PC-9 (cell line): ENCODE measurements at regions not wholly inside any gene's neighbourhood (a gene's known extent, or its start where the extent isn't known, plus 50 kb on each side); places are given as distances from the start of the nearest gene placed in this dataset.

Source experiments
- BruUV-seq: library from RNA; stranded (reverse); fragments of 400-500 nt; replicated peaks from 2 replicates; lab custom pipeline; 2021; lab: Mats Ljungman, UMichigan
- CTCF ChIA-PET: fragments of 300-600 bp; sonication (Branson Sonifier 250); formaldehyde crosslinking; loops from one replicate; lab custom pipeline; 2022; ENCODE audit warnings: antibody characterized with exemption; lab: Charles Lee
- POLR2A ChIA-PET: fragments of 300-600 bp; sonication (Branson Sonifier 250); formaldehyde crosslinking; loops from one replicate; lab custom pipeline; 2022; ENCODE audit warnings: antibody characterized with exemption; ENCODE audit not compliant: unreplicated experiment; lab: Charles Lee
- DNase-seq, 2 experiments: peaks; one replicate each; pipeline versions ENCODE4 v3.0.0 to v3.0.0-alpha.2; 2015 to 2022; ENCODE audit warnings: mixed read lengths in 1 of 2
- H2AFZ ChIP-seq: fragments of 200-600 bp; sonication (generic); 2 replicates; pipeline ENCODE4 v1.8.1; 2017; ENCODE audit warnings: antibody characterized with exemption
- H3F3A ChIP-seq: fragments of 200-600 bp; sonication (generic); 2 replicates; pipeline ENCODE4 v1.8.1; 2017; ENCODE audit warnings: antibody characterized with exemption, mild to moderate bottlenecking, low read depth; ENCODE audit not compliant: insufficient read depth
- H3K27ac ChIP-seq: fragments of 200-600 bp; sonication (generic); 2 replicates; pipeline ENCODE4 v1.6.1; 2016; ENCODE audit warnings: mixed run types
- H3K27me3 ChIP-seq: fragments of 200-600 bp; sonication (generic); 2 replicates; pipeline ENCODE4 v1.6.1; 2016; ENCODE audit warnings: low read depth, mixed run types; ENCODE audit not compliant: insufficient read depth
- H3K36me3 ChIP-seq: fragments of 200-600 bp; sonication (generic); 2 replicates; pipeline ENCODE4 v1.6.1; 2016; ENCODE audit warnings: low read depth, mixed run types
- H3K4me1 ChIP-seq: fragments of 200-600 bp; sonication (generic); replicated peaks from 2 replicates; pipeline ENCODE4 v1.6.1; 2016; ENCODE audit warnings: mixed run types; ENCODE audit not compliant: insufficient read depth
- H3K4me2 ChIP-seq: fragments of 200-600 bp; sonication (generic); 2 replicates; pipeline ENCODE4 v1.6.1; 2017; ENCODE audit warnings: mixed run types
- H3K4me3 ChIP-seq: fragments of 200-600 bp; sonication (generic); 2 replicates; pipeline ENCODE4 v1.6.1; 2016; ENCODE audit warnings: mixed run types
- H3K79me2 ChIP-seq: fragments of 200-600 bp; sonication (generic); 2 replicates; pipeline ENCODE4 v1.6.1; 2017; ENCODE audit warnings: low read depth, mixed run types
- H3K9me2 ChIP-seq: fragments of 200-600 bp; sonication (generic); 2 replicates; pipeline ENCODE4 v1.8.1; 2017; ENCODE audit warnings: mild to moderate bottlenecking; ENCODE audit not compliant: insufficient read depth
- H3K9me3 ChIP-seq: fragments of 200-600 bp; sonication (generic); 2 replicates; pipeline ENCODE4 v1.8.1; 2016; ENCODE audit warnings: low read depth; ENCODE audit not compliant: insufficient read depth
- H4K20me1 ChIP-seq: fragments of 200-600 bp; sonication (generic); 2 replicates; pipeline ENCODE4 v1.8.1; 2017; ENCODE audit not compliant: insufficient read depth
- EZH2 ChIP-seq: fragments of 200-600 bp; sonication (generic); IDR thresholded peaks from 2 replicates; pipeline ENCODE4 v1.8.0; 2017; ENCODE audit warnings: antibody characterized with exemption, low read depth
- intact Hi-C: fragments of 100-400 bp; cut with micrococcal nuclease; formaldehyde crosslinking; loops from one replicate; pipeline ENCODE4 v1.10.0; 2022; ENCODE audit not compliant: unreplicated experiment
- TF ChIP-seq, protein P1 (sequence below): fragments of 200-600 bp; sonication (generic); conservative IDR thresholded peaks from 2 replicates; pipeline ENCODE4 v1.6.1; 2017; ENCODE audit warnings: mixed run types, antibody characterized with exemption, mild to moderate bottlenecking, moderate library complexity

DNA sequence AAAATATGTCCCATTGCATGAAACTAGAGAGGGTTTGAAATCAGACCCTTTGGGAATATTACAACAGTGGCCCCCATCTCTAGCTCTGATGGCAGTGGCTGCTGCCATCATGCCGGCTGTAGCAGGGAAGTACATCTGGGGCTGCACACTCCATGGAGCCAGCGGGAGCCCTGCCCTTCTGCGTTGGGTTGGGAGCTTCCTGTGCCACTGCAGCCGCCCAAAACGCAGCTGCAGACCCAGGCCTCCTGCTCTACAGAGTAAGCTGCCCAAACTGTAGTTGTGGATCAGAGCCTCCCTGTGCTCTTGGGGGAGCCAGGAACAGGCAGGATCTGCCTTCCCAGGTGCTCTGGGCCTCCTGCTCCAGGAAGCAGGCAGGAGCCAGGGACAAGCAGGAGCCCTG, 450.0 kb downstream of the HS3ST3B1 start:
- Histone ChIP-seq H3K9me3 (no peaks in the 10 kb centered on the region), H3K79me2 (no peaks in the 10 kb centered on the region), H3K4me2 (no peak overlapping the region), H3K27ac (no peak overlapping the region), H3K4me1 (no peaks in the 10 kb centered on the region), H3K36me3 (no peaks in the 10 kb centered on the region), H3K27me3 (no peaks in the 10 kb centered on the region), H2AFZ (no peak overlapping the region), H3K9me2 (no peaks in the 10 kb centered on the region), H3K4me3 (no peak overlapping the region), H4K20me1 (no peaks in the 10 kb centered on the region), H3F3A (no peaks in the 10 kb centered on the region)
- ChIA-PET POLR2A (no interaction called here), CTCF (no interaction called here)
- TF ChIP-seq EZH2, result no peak
- TF ChIP-seq, protein P1, sequence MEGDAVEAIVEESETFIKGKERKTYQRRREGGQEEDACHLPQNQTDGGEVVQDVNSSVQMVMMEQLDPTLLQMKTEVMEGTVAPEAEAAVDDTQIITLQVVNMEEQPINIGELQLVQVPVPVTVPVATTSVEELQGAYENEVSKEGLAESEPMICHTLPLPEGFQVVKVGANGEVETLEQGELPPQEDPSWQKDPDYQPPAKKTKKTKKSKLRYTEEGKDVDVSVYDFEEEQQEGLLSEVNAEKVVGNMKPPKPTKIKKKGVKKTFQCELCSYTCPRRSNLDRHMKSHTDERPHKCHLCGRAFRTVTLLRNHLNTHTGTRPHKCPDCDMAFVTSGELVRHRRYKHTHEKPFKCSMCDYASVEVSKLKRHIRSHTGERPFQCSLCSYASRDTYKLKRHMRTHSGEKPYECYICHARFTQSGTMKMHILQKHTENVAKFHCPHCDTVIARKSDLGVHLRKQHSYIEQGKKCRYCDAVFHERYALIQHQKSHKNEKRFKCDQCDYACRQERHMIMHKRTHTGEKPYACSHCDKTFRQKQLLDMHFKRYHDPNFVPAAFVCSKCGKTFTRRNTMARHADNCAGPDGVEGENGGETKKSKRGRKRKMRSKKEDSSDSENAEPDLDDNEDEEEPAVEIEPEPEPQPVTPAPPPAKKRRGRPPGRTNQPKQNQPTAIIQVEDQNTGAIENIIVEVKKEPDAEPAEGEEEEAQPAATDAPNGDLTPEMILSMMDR, result no peak
- intact Hi-C loops, result no loop called here
- DNase-seq, result no peak
- no TSS peak for BruUV-seq

DNA sequence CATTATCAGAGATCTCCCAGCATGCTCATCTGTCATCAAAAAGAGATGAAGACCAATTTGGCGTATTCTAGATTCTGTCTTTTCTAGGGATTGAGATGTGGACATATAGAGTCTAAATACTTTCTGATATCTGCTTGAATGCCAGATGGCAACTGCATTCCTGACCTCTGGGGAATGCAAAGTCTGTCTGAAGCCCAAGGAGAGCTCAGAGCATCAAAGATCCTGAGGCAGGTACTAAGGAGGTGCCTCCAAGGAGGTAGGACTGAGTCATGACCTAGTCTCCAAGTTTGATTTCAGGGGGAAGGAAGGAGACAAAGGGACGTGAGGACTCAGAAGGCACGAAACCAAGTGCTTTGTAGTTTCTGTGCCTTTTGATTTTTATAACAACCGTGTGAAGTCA, 448.4 kb downstream of the HS3ST3B1 start:
- ChIA-PET POLR2A (no interaction called here), CTCF (no interaction called here)
- no peaks in the 10 kb centered on the region for H3F3A ChIP-seq
- H3K27ac ChIP-seq, result no peak overlapping the region
- no peaks in the 10 kb centered on the region for H3K79me2 ChIP-seq
- no peak overlapping the region for H3K4me3 ChIP-seq
- no peaks in the 10 kb centered on the region for H3K4me1 ChIP-seq
- intact Hi-C loops, result no loop called here
- H3K36me3 ChIP-seq, result no peaks in the 10 kb centered on the region
- no TSS peak for BruUV-seq
- TF ChIP-seq, protein P1, result no peak
- TF ChIP-seq EZH2, result no peak
- no peaks in the 10 kb centered on the region for H3K9me3 ChIP-seq
- H3K9me2 ChIP-seq, result no peaks in the 10 kb centered on the region
- no peaks in the 10 kb centered on the region for H4K20me1 ChIP-seq
- H2AFZ ChIP-seq, result no peak overlapping the region
- H3K4me2 ChIP-seq, result no peak overlapping the region
- no peaks in the 10 kb centered on the region for H3K27me3 ChIP-seq
- no peak for DNase-seq

DNA sequence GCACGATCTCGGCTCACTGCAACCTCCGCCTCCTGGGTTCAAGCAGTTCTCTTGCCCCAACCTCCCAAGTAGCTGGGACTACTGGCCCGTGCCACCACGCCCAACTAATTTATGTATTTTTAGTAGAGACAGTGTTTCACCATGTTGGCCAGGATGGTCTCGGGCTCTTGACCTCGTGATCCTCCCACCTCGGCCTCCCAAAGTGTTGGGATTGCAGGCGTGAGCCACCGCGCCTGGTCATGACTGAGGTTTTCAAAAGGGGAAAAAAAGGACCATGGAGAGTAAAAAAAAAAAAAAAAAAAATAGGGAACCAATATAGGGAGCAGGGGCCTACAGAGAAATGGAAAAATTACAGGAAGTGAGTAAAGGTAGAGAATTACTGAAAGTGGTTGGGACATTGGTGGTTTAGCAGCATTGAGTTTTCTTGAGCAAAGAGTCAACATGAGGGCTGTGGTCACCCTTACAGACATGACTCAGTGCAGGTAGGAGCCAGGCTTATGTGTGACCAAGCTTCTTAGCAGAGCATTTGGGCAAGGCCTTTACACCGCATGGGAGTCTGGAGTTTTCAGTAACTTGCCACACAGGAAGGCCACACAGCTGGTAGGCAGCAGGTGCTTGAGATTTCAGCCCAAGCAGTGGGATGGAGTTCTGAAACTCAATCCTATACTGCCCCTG, 447.3 kb downstream of the HS3ST3B1 start:
- Histone ChIP-seq H4K20me1 (no peaks in the 10 kb centered on the region), H3K36me3 (no peaks in the 10 kb centered on the region)
- DNase-seq, result peak in 1 of 2 experiments; percentile 44

More for the DNA sequence above, 447.3 kb downstream of the HS3ST3B1 start:
- Histone ChIP-seq H3K9me2 (no peaks in the 10 kb centered on the region), H3K4me3 (no peak overlapping the region), H3K4me2 (no peak overlapping the region), H3K79me2 (no peaks in the 10 kb centered on the region), H3F3A (no peaks in the 10 kb centered on the region), H2AFZ (no peak overlapping the region), H3K9me3 (no peaks in the 10 kb centered on the region), H3K27ac (no peak overlapping the region), H3K4me1 (no peaks in the 10 kb centered on the region), H3K27me3 (no peaks in the 10 kb centered on the region)
- ChIA-PET POLR2A (interaction anchor here (0.8 kb wide), 1 partner anchor 11 kb away, joined by 5 read pairs; no protein-coding TSS in a partner anchor), CTCF (no interaction called here)
- intact Hi-C loops, result no loop called here
- no peak for TF ChIP-seq EZH2
- TF ChIP-seq, protein P1, result no peak
- no TSS peak for BruUV-seq
